HG03066 (cell line): ENCODE measurements at regions not wholly inside any gene's neighbourhood (a gene's known extent, or its start where the extent isn't known, plus 50 kb on each side); places are given as distances from the start of the nearest gene placed in this dataset.

Source experiments
- ATAC-seq: cut with Tn5 transposase; IDR thresholded peaks from one replicate; pipeline ENCODE4 v1.9.1; 2021; ENCODE audit warnings: low read depth; ENCODE audit not compliant: unreplicated experiment

GRCh38 chr11:36929401-36929800 lies 331.4 kb upstream of the RAG2 start:
- no peak for ATAC-seq

- ATAC-seq = no peak
Measured at GRCh38 chr11:36928621-36929020, 330.6 kb upstream of the RAG2 start.

- no peak for ATAC-seq
Measured at GRCh38 chr11:36899800-36900199, 301.8 kb upstream of the RAG2 start.

- ATAC-seq = no peak
Measured at GRCh38 chr11:36890841-36891240, 292.8 kb upstream of the RAG2 start.

- no peak for ATAC-seq
Measured at GRCh38 chr11:36890121-36890679, 292.2 kb upstream of the RAG2 start.

- no peak for ATAC-seq
Measured at GRCh38 chr11:36885154-36885553, 287.1 kb upstream of the RAG2 start.

GRCh38 chr11:36878737-36879136 lies 280.7 kb upstream of the RAG2 start:
- no peak for ATAC-seq

- ATAC-seq = no peak
Measured at GRCh38 chr11:36877149-36877548, 279.1 kb upstream of the RAG2 start.

GRCh38 chr11:36876266-36876665 lies 278.2 kb upstream of the RAG2 start:
- ATAC-seq = no peak

GRCh38 chr11:36874291-36874690 lies 276.3 kb upstream of the RAG2 start:
- ATAC-seq = no peak

- no peak for ATAC-seq
Measured at GRCh38 chr11:36870361-36870760, 272.3 kb upstream of the RAG2 start.

GRCh38 chr11:36868380-36868779 lies 270.3 kb upstream of the RAG2 start:
- ATAC-seq = no peak

- no peak for ATAC-seq
Measured at GRCh38 chr11:36865846-36866245, 267.8 kb upstream of the RAG2 start.

GRCh38 chr11:36854875-36855274 lies 256.8 kb upstream of the RAG2 start:
- ATAC-seq = no peak

- ATAC-seq = no peak
Measured at GRCh38 chr11:36848660-36849059, 250.6 kb upstream of the RAG2 start.

GRCh38 chr11:36840378-36840777 lies 242.3 kb upstream of the RAG2 start:
- ATAC-seq = no peak

- ATAC-seq = no peak
Measured at GRCh38 chr11:36837831-36838437, 239.9 kb upstream of the RAG2 start.

GRCh38 chr11:36825251-36825650 lies 227.2 kb upstream of the RAG2 start:
- ATAC-seq = no peak

- ATAC-seq = no peak
Measured at GRCh38 chr11:36824349-36824748, 226.3 kb upstream of the RAG2 start.

GRCh38 chr11:36822829-36823228 lies 224.8 kb upstream of the RAG2 start:
- ATAC-seq = no peak

GRCh38 chr11:36818410-36818809 lies 220.4 kb upstream of the RAG2 start:
- no peak for ATAC-seq

- ATAC-seq = no peak
Measured at GRCh38 chr11:36817336-36817965, 219.4 kb upstream of the RAG2 start.
